Dedifferentiated amniotic fluid mesenchymal stem cell (primary cell): ENCODE measurements at regions not wholly inside any gene's neighbourhood (a gene's known extent, or its start where the extent isn't known, plus 50 kb on each side); places are given as distances from the start of the nearest gene placed in this dataset.

Experiments used
- DNase-seq: peaks from one replicate; pipeline ENCODE4 v3.0.0-alpha.2; 2016; ENCODE audit errors: extremely low spot score

DNA sequence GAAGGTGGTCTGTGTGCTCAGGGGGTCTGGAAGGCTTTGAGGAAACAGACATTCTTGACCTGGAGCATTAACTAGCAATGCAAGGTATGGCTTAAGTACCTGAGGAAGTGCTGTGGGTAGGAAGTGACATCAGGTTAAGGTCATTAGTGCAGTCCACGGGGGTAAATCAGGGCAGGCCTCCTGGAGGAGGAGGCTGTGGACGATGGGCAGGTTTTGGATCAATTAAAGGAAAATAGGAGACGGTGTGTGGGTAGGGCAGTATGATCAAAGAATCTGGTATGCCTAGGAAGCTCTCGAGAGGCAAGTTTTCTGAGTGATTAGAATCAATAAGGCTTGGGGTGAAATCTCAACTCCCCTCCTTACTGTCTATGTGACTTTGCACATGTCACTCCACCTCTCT is 295.3 kb downstream of the AACS start:
- no peak for DNase-seq

DNA sequence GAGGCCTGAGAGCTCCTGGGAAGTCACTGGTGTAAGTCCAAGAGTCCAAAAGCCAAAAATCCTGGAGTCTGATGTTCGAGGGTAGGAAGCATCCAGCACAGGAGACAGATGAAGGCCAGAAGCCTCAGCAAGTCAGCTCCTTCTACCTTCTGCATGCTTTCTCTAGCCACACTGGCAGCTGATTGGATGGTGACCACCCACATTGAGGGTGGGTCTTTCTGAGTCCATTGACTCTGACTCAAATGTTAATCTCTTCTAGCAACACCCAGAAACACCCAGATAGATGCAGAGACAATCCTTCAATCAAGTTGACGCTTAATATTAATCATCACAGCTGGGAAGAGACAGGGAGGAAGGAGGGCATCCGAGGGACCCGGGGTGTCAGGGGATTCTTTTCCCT is 305.8 kb downstream of the AACS start:
- DNase-seq: no peak

DNA sequence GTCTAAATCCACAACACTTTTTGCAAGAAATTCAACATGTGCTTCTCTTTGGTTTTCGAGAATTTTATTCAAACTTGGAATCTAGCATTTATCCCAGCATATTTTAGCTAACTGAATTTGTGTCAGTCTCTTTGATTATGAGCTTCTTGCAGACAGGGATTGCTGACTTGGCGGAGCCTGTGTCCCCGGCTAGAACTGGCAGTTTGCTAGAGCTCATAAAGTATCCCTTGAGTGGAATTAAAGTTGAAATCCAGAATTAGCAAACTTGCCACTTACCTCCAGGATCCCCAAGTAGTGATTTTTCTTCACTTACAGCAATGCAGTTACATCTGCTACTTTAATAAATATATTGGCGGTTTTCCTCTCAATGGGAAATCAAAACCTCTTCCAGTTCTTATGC is 306.9 kb downstream of the AACS start:
- DNase-seq: no peak

DNA sequence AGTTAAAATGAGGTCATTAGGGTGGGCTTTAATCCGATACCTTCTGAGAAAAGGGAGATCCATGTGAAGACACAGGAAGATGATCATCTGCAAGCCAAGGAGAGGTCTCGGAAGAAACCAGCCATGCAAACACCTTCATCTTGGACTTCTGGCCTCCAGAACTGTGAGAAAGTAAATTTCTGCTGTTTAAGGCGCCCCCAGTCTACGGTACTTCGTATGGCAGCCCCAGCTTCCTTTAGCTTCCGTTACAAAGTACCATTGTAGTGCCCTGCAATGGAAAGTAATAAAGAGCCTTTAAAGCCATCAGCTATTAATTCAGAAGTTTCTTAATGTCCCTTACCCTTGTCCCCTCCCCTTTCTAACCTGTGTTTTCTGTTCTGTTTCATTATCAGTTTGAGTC is 308.1 kb downstream of the AACS start:
- no peak for DNase-seq

DNA sequence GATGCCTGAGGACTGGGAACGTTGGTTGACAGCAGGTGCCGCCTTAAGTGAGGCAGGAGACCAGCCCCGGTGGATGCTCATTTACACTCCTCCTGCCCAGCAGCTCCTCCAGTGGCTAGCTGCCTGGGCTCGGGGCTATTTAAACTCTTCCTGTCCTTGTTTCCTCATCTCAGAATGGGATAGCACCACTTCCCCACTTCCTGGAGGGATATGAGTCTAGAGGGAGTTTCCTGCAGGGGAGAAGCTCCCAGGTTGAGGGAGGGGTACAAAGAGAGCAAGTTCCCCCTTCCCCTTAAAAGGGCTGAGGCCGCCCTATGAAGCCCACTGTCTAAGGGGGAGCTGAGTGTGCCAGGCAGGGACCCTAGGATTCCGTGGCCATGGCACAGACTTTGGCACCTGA is 311.2 kb downstream of the AACS start:
- no peak for DNase-seq

DNA sequence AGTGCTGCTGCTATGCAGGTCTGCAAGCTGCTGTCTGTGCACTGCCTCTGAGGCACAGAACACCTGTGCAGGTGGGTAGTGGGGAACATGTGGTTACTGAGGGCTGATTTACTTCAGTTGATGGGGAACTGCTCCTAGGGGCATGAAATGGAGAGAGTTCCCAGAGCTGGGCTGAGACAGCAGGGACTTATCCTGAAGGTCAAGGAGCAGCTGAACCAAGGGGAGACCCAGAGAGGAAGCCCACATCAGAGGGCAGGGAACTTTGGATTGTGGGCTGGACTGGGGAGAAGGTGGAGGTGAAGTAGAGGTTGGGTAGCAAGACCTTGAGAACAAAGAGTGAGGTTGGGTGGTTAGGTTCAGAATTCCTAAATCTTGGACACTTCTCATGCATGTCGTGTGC is 311.9 kb downstream of the AACS start:
- DNase-seq: no peak

DNA sequence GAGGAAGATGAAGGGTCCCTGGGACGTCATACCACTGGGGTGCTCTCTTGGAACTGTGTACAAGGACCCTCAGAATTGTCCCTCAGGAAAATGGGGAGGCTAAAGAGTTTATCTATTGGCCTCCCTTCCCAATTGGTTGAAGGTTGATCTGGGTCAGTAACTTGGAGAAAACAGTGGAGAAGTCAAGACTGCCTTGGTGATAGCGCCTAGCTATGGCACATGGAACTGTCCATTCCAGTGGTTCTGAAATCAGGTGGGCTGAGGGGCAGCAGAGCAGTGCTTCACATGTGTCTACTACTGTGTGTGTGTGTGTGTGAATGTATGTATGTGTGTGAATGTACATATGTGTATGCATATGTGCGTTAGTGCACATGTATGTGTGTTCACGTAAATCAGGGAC is 316.1 kb downstream of the AACS start:
- DNase-seq: no peak

DNA sequence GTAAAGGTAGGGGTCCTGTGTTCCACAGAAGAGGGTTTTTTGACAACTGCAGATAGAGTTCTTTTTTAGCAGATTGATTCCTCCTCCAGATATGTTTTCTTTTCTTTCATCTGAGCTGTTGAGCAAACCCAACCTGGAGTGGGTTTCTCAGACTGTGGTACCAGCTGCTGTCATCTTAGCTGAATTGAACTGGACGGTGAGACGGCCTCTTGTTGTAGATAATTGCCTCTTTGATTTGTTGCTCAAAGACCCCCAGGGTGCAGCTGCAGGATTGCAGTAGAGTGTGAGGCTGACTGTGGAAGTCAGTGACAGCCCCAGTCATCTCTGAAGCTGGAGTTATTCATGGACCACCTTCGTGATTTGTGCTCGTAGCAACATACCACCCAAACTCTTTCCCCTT is 317.7 kb downstream of the AACS start:
- DNase-seq: no peak

DNA sequence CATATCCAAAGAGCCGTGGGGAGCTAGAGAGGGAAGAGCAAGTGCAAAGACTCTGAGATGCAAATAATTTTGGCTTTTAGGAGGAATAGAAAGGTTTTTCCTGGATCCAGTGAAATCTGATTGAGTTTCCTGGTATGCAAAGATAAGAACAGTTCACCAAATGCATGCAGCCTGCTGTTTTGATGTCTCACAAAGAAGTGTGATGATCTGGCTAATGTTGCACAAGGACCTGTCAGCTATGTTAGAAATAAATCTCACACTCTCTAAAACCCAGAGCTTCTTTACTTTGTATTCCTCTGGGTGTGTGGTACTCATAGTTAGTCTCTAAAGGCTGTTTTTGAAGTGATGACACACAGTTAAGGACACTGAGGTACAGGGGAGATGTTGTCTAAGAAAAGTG is 321.4 kb downstream of the AACS start:
- no peak for DNase-seq

DNA sequence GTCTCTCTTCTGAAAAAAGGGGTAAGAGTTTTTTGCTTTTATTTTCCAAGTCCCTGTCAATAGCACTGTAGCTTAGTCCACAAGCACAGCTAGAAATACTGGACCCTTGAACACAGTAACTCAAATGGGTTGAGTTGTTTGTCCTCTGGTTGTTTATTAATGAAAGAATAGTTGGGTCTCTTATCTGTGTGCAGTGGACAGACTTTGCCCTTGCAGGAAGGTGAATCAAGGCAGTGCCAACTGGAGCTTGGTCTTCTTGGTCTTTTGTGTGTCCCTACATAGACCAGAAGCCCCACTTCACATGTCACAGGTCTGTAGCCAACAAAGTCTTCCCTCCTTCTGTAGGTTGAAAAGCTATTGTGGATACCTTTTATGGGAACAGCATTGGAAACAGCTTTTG is 322.0 kb downstream of the AACS start:
- no peak for DNase-seq

DNA sequence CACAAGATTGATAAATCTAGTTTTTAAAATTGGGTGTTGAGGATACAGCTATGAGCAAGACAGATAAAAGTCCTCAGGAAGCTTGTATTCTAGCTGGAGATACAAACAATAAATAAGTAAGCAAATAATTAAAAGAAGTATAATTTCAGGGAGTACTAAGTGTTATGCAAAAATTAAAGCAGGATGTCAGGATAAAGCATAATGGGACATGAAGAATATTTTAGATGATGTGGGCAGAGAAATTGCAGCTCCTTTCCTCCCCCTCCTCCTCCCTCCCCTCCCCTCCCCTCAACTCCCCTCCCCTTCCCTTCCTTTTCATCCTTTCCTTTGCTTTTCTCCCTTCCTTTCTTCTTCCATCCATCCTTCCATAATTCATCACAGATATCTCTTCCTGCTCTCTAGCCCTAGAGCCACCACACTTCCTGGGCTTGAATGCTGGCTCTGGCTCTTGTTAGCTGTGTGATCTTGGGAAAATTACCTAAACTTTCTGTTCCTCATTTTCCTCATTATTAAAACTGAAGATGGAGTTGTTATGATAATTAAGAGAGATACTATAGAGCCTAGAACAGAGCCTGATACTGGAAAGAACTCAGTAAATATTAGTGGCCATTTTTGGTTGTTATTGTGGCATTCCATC is 323.9 kb downstream of the AACS start:
- no peak for DNase-seq

DNA sequence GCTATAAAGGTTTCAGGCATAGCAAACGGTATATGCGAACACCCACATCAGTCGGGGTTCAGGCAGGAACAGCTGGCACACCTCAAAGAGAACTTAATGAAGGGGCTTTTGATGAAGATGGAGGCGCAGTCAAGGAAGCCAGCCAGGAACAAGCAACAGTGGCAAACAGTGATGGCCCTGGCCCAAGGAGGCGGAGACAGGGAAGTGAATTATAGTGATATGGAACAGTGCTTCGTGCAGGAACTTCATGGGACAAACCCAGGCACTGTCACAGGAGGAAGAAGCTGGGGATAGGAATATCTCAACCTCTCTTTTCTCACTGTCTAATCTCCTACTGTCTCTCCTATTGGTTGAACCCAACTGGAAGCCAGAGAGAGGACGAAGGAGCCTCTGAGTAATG is 328.3 kb downstream of the AACS start:
- no peak for DNase-seq

DNA sequence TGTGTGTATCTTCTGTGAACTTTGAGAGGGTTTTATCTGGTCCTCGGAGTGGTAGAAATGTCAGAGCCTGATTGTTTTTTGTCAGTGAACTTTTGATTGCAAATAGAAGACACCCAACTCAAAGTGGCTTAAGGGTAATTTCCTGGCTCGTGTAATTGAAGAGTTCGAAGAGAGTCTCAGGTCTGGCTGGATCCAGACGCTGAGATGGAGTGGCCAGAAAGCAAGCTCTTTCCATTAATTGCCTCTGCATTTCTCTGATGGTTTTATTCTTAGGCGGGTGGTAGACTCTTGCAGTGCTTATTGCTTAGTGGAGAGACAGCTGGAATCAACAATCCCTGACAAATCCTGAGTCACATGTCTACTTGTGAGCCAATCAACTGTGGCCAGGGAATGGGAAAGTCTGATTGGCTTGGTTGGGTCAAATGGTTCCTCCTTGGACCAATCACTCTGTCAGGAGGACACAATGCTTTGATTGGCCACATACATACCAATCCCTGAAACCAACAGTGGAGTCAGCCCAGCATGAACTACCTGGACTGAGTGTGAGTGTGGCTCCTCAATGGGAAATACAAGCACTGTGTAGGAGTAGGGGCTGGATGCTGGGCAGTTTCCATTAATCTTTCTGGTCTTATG is 330.5 kb downstream of the AACS start:
- DNase-seq: no peak

DNA sequence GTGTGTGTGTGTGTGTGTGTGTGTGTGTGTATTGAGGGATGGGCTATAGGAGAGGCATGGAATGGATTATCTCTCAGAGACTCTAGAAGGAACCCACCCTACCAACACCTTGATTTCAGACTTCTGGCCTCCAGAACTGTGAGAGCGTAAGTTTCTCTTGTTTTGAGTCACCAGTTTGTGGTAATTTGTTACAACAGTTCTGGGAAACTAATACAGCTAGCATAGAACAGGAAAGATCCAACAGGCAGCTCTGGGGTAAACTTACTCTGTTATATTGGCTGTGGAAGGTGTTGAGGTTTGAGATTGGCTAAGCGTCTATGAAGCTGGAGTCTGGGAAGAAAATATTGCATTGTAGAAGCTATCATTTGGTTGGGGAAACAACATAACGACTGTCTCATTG is 334.3 kb downstream of the AACS start:
- no peak for DNase-seq

DNA sequence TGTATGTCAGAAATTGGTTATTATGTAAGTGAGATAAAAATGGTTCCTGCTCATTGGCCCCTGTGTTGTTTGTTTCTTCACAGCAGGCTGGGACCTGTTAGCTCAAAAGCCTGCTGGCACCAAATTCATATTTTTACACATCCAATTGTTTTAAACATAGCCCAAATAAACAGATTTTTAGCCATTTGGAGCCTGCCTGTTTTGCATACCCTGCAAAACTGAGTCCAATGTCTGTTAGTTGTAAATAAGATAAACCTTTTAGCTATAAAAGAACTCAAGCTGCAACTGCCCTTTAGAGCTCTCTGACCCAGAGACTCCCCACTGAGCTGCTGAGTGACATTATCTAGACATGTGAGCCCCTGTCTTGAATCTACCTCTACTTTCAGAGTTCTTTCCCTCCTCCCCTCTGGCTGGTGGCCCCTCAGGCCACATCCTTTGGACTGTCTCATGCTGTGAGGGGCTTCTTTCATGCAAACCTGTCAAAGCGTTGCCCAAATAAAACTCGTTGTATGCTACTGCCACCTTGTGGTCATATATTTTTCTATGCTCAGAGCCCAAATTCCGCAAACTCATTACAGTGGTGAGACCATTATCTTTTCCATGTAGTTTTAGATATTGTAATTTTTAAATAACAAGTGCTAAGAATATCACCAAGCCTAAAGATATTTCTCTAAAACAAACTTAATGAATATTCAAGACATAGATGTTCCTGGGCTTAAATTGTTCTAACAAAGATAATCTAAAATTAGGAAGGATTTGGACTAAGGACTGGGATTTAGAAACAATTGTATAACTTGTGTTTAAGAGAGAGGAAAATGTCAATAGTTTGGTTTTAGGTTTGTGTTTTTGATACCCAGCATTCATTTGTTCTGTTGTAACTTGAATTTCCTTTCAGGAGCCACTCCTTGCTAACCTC is 337.9 kb downstream of the AACS start:
- DNase-seq: no peak

DNA sequence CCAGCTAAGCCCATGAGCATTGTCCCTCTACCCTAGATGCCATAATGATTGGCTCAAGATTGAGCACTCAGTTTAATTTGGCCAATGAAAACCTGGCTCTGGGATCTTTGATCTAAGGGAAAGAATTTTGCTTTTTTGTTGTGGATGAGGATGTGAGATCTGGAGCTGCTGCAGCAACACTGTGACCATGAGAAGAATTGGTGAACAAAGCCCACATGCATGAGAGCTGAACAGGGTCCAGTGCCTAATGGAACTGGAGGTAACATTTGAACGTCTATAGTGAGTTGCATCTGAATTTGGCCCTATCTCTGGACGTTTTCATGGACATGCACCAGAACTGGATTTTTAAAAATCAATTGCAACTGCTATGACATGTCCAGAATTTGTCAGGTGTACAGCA is 338.6 kb downstream of the AACS start:
- DNase-seq: no peak

DNA sequence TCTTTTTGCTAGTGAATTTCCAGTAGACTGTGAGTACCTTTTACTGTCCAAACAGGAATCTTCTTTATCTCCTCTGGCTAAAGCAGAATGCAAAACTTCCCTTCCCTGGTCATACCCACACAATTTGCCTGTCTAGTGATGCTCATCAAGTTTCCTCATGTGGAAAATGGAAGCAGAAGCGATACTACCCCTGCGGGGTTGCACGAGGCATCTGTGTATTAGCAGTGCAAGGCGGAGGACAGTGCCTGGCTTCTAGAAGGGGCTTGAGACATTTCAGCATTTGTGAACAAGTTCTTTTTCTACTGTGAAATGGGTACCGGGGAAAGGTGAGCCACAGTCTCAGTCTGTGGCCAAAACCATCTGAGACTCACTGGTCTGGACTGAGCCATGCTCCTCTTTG is 340.9 kb downstream of the AACS start:
- no peak for DNase-seq

DNA sequence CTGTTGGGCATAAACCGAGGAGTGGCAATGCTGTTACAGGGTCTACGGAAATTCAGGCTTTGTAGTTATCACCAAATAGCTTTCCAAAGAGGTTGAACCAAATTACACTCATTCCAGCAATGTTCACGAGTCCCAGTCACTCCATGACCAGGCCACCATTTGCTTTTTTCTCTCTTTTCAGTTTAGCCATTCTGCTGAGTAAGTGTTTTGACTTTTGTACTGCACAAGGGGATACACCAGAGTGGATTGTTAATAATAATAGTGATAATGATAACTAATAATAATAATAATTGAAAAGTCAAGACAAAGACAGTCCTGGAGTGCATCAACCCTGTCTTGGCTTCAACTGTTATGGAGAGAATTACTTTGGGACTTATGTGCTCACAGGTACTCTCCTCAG is 343.5 kb downstream of the AACS start:
- DNase-seq: no peak

DNA sequence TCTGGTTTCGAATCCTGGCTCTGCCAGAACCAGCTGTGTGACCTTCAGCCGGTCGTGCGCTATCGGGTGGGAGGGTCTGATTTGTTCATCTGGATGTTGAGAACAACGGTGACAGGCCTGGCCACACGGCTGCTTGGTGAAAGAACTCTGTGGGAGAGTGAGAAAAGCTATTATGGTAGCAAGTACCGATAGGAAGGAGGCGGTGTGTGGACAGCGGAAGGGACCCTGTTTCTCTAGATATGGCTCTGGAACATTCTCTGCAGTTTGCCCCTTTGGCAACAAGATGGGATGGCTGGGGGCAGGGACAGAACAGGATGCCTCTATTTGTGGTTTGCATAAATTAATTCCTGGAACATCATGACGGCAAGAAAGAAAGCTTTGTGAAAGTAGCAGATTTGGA is 347.3 kb downstream of the AACS start:
- DNase-seq: no peak

DNA sequence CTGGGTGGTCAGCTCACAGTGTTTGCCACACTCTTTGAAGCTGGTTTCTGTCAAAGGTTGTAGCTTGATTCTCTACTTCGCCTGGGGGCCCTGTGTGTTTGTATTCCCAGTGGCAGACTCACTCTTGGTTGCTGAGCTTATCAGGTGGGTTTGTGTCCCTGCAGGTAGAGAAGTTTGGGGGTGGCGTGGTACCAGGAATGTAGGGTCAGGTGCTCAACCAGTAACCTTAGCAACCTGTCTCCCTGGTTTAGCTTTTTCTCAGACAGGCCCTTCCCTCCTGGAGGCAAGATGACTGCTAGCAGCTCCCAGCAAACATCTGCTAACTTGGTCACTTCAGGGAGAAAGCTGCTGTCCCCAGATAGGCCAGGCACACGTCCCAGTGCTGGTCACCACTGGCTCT is 352.2 kb downstream of the AACS start:
- DNase-seq: no peak

DNA sequence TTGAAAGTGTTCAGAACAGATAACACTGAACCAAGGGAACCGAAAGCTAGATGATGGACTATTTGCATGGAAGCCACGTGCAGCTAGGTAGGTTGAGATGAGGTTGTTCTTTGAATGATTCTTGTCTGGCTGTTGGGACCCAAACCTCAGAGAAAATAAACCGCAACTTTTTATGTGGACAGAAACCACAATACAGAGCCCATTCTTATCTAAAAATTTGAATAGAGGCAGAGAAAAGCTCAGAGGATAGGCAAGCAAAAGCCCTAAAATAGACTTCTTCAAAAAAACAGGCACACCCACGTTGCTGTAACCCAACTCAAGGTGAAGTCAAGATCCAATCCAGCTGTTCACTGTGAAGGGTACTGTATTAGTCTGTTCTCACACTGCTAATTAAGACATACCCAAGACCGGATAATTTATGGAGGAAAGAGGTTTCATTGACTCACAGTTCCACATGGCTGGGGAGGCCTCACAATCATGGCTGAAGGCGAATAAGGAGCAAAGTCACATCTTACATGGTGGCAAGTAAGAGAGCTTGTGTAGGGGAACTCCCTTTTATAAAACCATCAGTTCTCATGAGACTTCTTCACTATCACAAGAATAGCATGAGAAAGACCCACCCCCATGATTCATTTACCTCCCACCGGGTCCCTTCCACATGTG is 353.8 kb downstream of the AACS start:
- DNase-seq: no peak

DNA sequence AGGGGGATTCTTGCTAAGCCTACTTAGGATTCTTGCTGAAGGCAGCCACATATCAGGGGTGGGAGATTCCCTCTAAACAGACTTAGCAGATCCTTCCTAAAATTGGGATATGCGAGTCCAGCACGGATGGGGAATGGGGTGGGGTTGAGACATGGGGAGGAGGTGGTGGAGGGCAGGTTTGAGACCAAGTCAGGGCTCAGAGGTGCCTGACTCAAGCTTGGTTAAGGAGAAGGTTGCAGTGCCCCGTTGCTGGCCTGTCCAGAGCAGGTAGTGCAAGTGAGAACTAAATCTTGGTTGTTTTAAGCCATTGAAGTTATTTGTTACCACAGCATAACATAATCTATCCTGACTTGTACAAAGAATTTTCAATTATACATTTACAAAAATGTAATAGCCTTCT is 359.7 kb downstream of the AACS start:
- no peak for DNase-seq

DNA sequence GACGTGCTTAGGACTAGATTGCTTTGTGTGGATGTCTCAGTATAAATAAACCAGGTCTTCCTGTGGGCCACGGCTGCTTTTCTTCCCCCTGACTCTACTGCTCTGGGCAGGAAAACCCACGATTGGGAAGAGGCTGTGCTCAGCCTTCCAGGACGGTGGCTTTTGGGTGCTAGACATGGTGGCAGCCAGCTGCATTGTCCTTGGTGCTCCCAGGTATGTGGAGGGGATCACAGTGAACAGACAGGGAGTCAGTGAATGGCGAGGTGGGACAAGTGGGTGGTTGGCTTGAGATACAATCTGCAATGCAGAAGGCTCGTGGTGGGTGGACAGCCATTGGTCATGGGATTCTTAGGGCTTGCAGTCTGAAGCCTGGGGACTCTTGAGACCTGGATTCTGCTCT is 366.3 kb downstream of the AACS start:
- DNase-seq: no peak
